ENCODE measurements at regions not wholly inside any gene's neighbourhood (a gene's known extent, or its start where the extent isn't known, plus 50 kb on each side); places are given as distances from the start of the nearest gene placed in this dataset.

DNA sequence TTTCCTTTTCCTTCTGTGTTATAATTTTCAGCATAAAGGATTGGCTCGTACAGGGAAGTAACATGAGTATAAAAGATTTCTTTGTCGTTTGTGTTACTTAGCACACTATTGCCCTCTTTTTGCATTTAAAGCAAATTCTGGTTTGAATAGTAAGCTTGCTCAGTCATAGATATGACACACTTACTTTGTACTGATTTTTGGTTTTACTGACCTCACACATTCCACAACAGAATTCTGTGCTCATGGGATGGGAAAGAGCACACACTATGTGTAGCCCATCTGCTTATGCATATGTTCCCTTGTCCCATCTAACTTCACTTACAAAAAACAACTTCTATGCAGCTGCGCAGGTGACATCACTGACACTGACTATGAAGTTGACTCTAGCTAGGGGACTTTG lies 111.9 kb upstream of the MTAP start (continued):
- no peak for TF ChIP-seq RXRA (IDR thresholded peaks at IDR 0.05)

GRCh38 chr9:21692390-21692789 lies 110.0 kb upstream of the MTAP start:
- Histone ChIP-seq H3K9ac (ENCODE audit: low read depth in 1 of 2, low read length in 2 of 2) (no peak overlapping the region), H3K9me3 (ENCODE audit: control insufficient read depth in 4 of 4, low read length in 3 of 4) (peaks cover 2 to 7% (median 4%) of the 10 kb centered on the region in 4 donors), H3K36me3 (ENCODE audit: control insufficient read depth in 4 of 4, insufficient read depth in 3 of 4, low read depth in 1 of 4, low read length in 3 of 4) (no peaks in the 10 kb centered on the region), H3K27ac (ENCODE audit: low read depth in 1 of 2, low read length in 2 of 2) (no peak overlapping the region), H3K27me3 (ENCODE audit: control insufficient read depth in 4 of 4, insufficient read depth in 4 of 4, low read length in 3 of 4) (peaks cover 0 to 4% (median 0%) of the 10 kb centered on the region in 4 donors), H3K4me3 (ENCODE audit: low read depth in 1 of 3, low read length in 3 of 3) (no peak overlapping the region), H3K4me1 (ENCODE audit: control insufficient read depth in 4 of 4, insufficient read depth in 4 of 4, low read length in 3 of 4) (no peaks in the 10 kb centered on the region)
- DNase-seq (ENCODE audit: low spot score): no peak
- TF ChIP-seq YY1 (IDR thresholded peaks at IDR 0.05): no peak
- TF ChIP-seq, protein P1, sequence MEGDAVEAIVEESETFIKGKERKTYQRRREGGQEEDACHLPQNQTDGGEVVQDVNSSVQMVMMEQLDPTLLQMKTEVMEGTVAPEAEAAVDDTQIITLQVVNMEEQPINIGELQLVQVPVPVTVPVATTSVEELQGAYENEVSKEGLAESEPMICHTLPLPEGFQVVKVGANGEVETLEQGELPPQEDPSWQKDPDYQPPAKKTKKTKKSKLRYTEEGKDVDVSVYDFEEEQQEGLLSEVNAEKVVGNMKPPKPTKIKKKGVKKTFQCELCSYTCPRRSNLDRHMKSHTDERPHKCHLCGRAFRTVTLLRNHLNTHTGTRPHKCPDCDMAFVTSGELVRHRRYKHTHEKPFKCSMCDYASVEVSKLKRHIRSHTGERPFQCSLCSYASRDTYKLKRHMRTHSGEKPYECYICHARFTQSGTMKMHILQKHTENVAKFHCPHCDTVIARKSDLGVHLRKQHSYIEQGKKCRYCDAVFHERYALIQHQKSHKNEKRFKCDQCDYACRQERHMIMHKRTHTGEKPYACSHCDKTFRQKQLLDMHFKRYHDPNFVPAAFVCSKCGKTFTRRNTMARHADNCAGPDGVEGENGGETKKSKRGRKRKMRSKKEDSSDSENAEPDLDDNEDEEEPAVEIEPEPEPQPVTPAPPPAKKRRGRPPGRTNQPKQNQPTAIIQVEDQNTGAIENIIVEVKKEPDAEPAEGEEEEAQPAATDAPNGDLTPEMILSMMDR (IDR thresholded peaks at IDR 0.05; ENCODE audit: low read depth, low read length, missing input control): no peak
- no peak for TF ChIP-seq FOXA2 (IDR thresholded peaks at IDR 0.05)
- TF ChIP-seq HNF4A (conservative IDR thresholded peaks at IDR 0.05): no peak
- TF ChIP-seq SP1 (IDR thresholded peaks at IDR 0.05): no peak
- no peak for TF ChIP-seq FOXA1 (IDR thresholded peaks at IDR 0.05)
- TF ChIP-seq TAF1 (conservative IDR thresholded peaks at IDR 0.05): no peak
- TF ChIP-seq RXRA (IDR thresholded peaks at IDR 0.05): no peak
- TF ChIP-seq NR2F2 (IDR thresholded peaks at IDR 0.05): no peak
- TF ChIP-seq JUND (IDR thresholded peaks at IDR 0.05): no peak
- no peak for TF ChIP-seq ATF3 (IDR thresholded peaks at IDR 0.05)
- TF ChIP-seq, protein P2, sequence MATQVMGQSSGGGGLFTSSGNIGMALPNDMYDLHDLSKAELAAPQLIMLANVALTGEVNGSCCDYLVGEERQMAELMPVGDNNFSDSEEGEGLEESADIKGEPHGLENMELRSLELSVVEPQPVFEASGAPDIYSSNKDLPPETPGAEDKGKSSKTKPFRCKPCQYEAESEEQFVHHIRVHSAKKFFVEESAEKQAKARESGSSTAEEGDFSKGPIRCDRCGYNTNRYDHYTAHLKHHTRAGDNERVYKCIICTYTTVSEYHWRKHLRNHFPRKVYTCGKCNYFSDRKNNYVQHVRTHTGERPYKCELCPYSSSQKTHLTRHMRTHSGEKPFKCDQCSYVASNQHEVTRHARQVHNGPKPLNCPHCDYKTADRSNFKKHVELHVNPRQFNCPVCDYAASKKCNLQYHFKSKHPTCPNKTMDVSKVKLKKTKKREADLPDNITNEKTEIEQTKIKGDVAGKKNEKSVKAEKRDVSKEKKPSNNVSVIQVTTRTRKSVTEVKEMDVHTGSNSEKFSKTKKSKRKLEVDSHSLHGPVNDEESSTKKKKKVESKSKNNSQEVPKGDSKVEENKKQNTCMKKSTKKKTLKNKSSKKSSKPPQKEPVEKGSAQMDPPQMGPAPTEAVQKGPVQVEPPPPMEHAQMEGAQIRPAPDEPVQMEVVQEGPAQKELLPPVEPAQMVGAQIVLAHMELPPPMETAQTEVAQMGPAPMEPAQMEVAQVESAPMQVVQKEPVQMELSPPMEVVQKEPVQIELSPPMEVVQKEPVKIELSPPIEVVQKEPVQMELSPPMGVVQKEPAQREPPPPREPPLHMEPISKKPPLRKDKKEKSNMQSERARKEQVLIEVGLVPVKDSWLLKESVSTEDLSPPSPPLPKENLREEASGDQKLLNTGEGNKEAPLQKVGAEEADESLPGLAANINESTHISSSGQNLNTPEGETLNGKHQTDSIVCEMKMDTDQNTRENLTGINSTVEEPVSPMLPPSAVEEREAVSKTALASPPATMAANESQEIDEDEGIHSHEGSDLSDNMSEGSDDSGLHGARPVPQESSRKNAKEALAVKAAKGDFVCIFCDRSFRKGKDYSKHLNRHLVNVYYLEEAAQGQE (IDR thresholded peaks at IDR 0.05): no peak
- no peak for TF ChIP-seq EGR1 (IDR thresholded peaks at IDR 0.05; ENCODE audit: low read depth in 2 of 2)
- TF ChIP-seq RAD21 (IDR thresholded peaks at IDR 0.05): no peak
- no peak for TF ChIP-seq GABPA (IDR thresholded peaks at IDR 0.05 in 1 of 2, conservative IDR thresholded peaks at IDR 0.05 in 1 of 2)
- TF ChIP-seq, protein P3, sequence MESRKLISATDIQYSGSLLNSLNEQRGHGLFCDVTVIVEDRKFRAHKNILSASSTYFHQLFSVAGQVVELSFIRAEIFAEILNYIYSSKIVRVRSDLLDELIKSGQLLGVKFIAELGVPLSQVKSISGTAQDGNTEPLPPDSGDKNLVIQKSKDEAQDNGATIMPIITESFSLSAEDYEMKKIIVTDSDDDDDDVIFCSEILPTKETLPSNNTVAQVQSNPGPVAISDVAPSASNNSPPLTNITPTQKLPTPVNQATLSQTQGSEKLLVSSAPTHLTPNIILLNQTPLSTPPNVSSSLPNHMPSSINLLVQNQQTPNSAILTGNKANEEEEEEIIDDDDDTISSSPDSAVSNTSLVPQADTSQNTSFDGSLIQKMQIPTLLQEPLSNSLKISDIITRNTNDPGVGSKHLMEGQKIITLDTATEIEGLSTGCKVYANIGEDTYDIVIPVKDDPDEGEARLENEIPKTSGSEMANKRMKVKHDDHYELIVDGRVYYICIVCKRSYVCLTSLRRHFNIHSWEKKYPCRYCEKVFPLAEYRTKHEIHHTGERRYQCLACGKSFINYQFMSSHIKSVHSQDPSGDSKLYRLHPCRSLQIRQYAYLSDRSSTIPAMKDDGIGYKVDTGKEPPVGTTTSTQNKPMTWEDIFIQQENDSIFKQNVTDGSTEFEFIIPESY (IDR thresholded peaks at IDR 0.05): no peak
- TF ChIP-seq HNF4G (IDR thresholded peaks at IDR 0.05): no peak
- TF ChIP-seq, protein P4, sequence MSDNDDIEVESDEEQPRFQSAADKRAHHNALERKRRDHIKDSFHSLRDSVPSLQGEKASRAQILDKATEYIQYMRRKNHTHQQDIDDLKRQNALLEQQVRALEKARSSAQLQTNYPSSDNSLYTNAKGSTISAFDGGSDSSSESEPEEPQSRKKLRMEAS (IDR thresholded peaks at IDR 0.05): no peak
- WGBS: 68% methylated on average over 6 of the region's 6 CpGs

Measured in liver (tissue), 8 donors.